Mucosa of descending colon (tissue), 3 donors: ENCODE measurements at regions not wholly inside any gene's neighbourhood (a gene's known extent, or its start where the extent isn't known, plus 50 kb on each side); places are given as distances from the start of the nearest gene placed in this dataset.

Experiments
- ATAC-seq: fragments of 200-7000 bp; cut with Tn5 transposase; one replicate; pipeline ENCODE4 v1.9.1; 2020; ENCODE audit warnings: mild to moderate bottlenecking, moderate library complexity
- DNase-seq, 3 donors: peaks; one replicate each; pipeline ENCODE4 v3.0.0-alpha.2; 2020
- H3K36me3 ChIP-seq: fragments of 200-600 bp; one replicate; pipeline ENCODE4 v1.8.0; 2021; ENCODE audit warnings: low read depth, mild to moderate bottlenecking
- H3K4me1 ChIP-seq: fragments of 200-600 bp; one replicate; pipeline ENCODE4 v1.8.0; 2021; ENCODE audit warnings: low read depth, mild to moderate bottlenecking
- H3K4me3 ChIP-seq: fragments of 200-600 bp; one replicate; pipeline ENCODE4 v1.8.0; 2021; ENCODE audit warnings: mild to moderate bottlenecking
- H3K9me3 ChIP-seq: fragments of 200-600 bp; one replicate; pipeline ENCODE4 v1.8.0; 2021; ENCODE audit warnings: mild to moderate bottlenecking
- CTCF ChIP-seq: fragments of 200-600 bp; IDR thresholded peaks from one replicate; pipeline ENCODE4 v1.8.0; 2022; ENCODE audit warnings: antibody characterized with exemption, mild to moderate bottlenecking
- intact Hi-C, 2 donors: fragments of 100-400 bp; cut with DNase I in 1 of 2; cut with micrococcal nuclease in 1 of 2; formaldehyde crosslinking; loops; one replicate each; pipeline versions ENCODE4 v1.11.0 to v1.11.1; 2022; cut with DNase I, micrococcal nuclease
- donor health status: DM: no; HTN: no; CAD: no; lungs with moderate emphysema.
- donor health status: DM: no; HTN: no; CAD: no.
- donor health status: DM: no; HTN: yes; CAD: no.

DNA sequence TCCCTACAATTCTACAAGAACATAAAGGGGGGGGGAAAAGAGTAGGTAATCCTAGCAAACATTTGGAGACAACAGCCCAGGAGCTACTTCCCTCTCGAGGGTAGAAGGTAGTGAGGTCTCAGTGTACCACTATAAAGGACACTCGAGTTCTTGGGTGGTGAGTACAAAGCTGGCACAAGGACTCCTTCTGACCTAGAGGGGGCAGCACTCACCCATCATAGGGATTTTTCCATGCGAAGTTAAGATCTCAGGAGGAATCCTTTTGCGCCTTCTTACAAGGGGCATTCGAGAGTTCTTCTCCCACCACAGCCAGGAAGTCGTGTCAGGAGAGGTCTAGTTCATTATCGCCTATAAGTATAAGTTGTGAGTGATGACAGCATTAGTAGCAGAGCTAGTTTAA is 200.2 kb upstream of the RBM19 start:
- H3K9me3 ChIP-seq = no peaks in the 10 kb centered on the region
- H3K4me1 ChIP-seq = no peaks in the 10 kb centered on the region
- TF ChIP-seq CTCF = no peak
- no peaks in the 10 kb centered on the region for H3K36me3 ChIP-seq
- intact Hi-C loops = no loop called here
- no peak overlapping the region for H3K4me3 ChIP-seq
- ATAC-seq (no peak), DNase-seq (peak in 1 of 3 donors; percentile 23)

DNA sequence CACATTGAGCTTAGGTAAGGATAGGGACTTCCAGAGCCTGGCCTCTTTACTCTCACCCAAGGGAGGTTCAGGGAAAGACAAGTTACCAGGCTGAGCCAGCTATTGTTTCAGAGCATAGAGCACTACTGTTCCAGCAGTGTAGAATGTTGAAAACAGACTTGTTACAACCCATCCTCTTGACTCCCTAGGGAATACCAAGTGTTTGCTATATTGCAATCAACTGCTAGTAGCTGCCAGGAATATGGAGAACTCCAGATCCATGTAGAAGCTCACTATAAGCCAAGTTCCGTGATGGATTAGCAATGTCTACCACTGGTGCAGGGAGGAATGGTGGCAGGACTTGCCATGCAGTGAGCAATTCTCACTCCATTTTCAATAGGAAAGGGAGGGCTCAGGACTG is 199.8 kb upstream of the RBM19 start:
- Histone ChIP-seq H3K4me3 (no peak overlapping the region), H3K9me3 (no peaks in the 10 kb centered on the region), H3K36me3 (no peaks in the 10 kb centered on the region), H3K4me1 (no peaks in the 10 kb centered on the region)
- intact Hi-C loops = no loop called here
- ATAC-seq (no peak), DNase-seq (no peak)
- TF ChIP-seq CTCF = no peak

DNA sequence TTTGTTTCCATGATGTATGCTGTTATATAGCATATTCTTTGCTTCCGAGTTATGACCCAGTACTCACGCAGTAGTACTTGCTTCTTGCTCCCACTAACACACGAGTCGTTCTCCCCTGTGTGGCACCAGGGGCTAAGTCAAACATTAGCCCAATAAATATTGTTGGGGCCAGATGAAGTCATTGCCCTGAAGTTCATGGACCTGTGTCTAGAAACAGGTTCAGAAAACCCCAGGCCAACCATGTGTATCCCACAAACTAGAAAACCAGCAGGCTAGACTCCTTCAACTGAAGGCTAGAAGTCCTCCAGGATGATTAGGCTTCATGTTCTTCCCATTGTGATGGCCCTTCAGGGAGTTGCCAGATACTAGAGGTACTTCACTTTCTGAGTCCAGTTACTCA is 198.2 kb upstream of the RBM19 start:
- no peak for DNase-seq
- intact Hi-C loops = no loop called here
- ATAC-seq = no peak

DNA sequence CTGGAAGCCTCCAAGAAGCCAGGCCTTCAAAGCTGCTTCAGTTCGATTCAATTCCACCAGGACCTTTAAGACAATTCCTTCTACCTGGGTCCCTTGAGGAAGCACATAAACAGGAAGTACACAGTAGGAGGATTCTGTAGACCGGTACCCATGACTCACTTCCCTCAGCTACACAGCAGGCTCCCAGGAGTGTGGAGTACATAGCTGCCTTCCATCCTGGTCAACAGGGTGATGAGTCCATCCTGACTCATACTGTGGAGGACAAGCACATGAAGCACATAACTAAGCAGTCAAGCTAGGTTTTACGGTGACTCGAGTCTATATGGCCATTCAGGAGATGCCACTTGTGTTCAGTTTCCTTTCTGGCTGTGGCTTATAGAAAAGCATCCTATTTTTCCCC is 197.6 kb upstream of the RBM19 start:
- intact Hi-C loops = no loop called here
- Histone ChIP-seq H3K36me3 (no peaks in the 10 kb centered on the region), H3K9me3 (no peaks in the 10 kb centered on the region), H3K4me1 (no peaks in the 10 kb centered on the region), H3K4me3 (no peak overlapping the region)
- no peak for DNase-seq
- TF ChIP-seq CTCF = no peak
- no peak for ATAC-seq

More for the DNA sequence above, 198.2 kb upstream of the RBM19 start:
- no peak overlapping the region for H3K4me3 ChIP-seq
- H3K9me3 ChIP-seq = no peaks in the 10 kb centered on the region
- no peaks in the 10 kb centered on the region for H3K36me3 ChIP-seq
- no peak for TF ChIP-seq CTCF
- no peaks in the 10 kb centered on the region for H3K4me1 ChIP-seq

- Histone ChIP-seq H3K9me3 (no peaks in the 10 kb centered on the region), H3K4me3 (no peak overlapping the region), H3K36me3 (no peaks in the 10 kb centered on the region), H3K4me1 (no peaks in the 10 kb centered on the region)
- TF ChIP-seq CTCF = no peak
- DNase-seq (no peak), ATAC-seq (no peak)
- intact Hi-C loops = no loop called here
Observed at GRCh38 chr12:114160445-114160844, 194.3 kb upstream of the RBM19 start.

- DNase-seq = no peak
- no peaks in the 10 kb centered on the region for H3K36me3 ChIP-seq
- no peaks in the 10 kb centered on the region for H3K9me3 ChIP-seq
- no peaks in the 10 kb centered on the region for H3K4me1 ChIP-seq
- intact Hi-C loops = no loop called here
- no peak for ATAC-seq
- TF ChIP-seq CTCF = no peak
- H3K4me3 ChIP-seq = no peak overlapping the region
Observed at GRCh38 chr12:114152890-114153289, 186.8 kb upstream of the RBM19 start.
